ENCODE measurements at regions not wholly inside any gene's neighbourhood (a gene's known extent, or its start where the extent isn't known, plus 50 kb on each side); places are given as distances from the start of the nearest gene placed in this dataset.

DNA sequence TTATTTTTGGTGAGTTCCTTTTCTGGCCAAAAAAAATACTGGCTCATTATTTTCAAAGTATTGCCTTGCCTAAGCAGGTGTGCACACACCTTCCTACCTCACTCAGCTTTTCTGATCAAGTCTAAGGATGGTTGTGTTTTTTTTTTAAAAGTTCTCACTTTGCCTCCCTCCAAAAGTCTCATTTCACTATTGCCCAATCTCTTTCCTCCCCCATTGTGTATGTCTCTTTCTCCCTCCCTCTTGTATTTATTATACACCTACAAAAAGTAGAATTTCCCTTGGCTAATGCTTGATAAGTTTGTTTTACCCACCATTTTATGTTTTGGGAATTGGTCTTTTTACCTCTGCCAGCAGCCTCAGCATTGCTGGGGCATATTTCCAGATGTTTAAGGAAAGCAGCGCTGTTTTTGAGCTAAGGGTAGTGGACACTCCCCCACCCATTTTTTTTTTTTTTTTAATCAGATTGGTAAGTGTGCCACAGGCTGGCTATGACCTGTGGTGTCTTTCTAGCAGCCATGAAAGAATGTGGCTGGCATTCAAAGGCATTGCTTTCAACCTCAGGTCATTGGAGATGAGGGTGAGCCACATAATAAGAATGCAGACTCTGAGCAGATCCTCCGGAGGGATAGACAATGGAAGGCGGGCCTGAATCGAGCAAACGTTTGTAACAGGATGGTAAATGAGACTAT lies 668.6 kb downstream of the UTRN start:
- no peak overlapping the region for H2BK15ac ChIP-seq (ENCODE audit: low read depth, low read length)
- H3K4me1 ChIP-seq (ENCODE audit: insufficient read depth, low read length): peaks cover 4% of the 10 kb centered on the region; the same call in 1 of the 2 replicates
- H3T11ph ChIP-seq (ENCODE audit: low read length): no peak overlapping the region
- no peak overlapping the region for H2AK5ac ChIP-seq (ENCODE audit: insufficient read length, low read length)
- H3K4ac ChIP-seq (ENCODE audit: low read depth, low read length): no peak overlapping the region
- no peak overlapping the region for H3K27ac Mint-ChIP-seq
- H3K27ac ChIP-seq (ENCODE audit: insufficient read length, low read depth, low read length): no peak overlapping the region
- H2BK12ac ChIP-seq (ENCODE audit: insufficient read length, low read depth, low read length): no peak overlapping the region
- H3K18ac ChIP-seq (ENCODE audit: insufficient read length, low read depth, low read length): no peak overlapping the region
- no CpG with 5 or more reads among the region's 5 CpGs for WGBS (ENCODE audit: extremely low coverage, insufficient read length, low lambda C conversion rate)
- H3K4me2 ChIP-seq (ENCODE audit: insufficient read depth, insufficient read length, low read length): no peak overlapping the region
- no peak overlapping the region for H3K4me3 Mint-ChIP-seq
- H3K56ac ChIP-seq (ENCODE audit: insufficient read length, low read depth, low read length): no peak overlapping the region
- H3K23me2 ChIP-seq (ENCODE audit: insufficient read length, low read depth, low read length, poor library complexity, severe bottlenecking): no peaks in the 10 kb centered on the region
- no peak overlapping the region for H2BK20ac ChIP-seq (ENCODE audit: low read depth, low read length, poor library complexity, severe bottlenecking)
- H2AFZ ChIP-seq (ENCODE audit: low read length): no peak overlapping the region
- no peak overlapping the region for H4K8ac ChIP-seq (replicated peaks; ENCODE audit: insufficient read length, low read depth, low read length)
- TF ChIP-seq, protein P1, sequence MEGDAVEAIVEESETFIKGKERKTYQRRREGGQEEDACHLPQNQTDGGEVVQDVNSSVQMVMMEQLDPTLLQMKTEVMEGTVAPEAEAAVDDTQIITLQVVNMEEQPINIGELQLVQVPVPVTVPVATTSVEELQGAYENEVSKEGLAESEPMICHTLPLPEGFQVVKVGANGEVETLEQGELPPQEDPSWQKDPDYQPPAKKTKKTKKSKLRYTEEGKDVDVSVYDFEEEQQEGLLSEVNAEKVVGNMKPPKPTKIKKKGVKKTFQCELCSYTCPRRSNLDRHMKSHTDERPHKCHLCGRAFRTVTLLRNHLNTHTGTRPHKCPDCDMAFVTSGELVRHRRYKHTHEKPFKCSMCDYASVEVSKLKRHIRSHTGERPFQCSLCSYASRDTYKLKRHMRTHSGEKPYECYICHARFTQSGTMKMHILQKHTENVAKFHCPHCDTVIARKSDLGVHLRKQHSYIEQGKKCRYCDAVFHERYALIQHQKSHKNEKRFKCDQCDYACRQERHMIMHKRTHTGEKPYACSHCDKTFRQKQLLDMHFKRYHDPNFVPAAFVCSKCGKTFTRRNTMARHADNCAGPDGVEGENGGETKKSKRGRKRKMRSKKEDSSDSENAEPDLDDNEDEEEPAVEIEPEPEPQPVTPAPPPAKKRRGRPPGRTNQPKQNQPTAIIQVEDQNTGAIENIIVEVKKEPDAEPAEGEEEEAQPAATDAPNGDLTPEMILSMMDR (conservative IDR thresholded peaks at IDR 0.05): no peak
- H3K4me1 Mint-ChIP-seq: peaks cover 44 to 48% of the 10 kb centered on the region in 2 experiments
- no peaks in the 10 kb centered on the region for H3K79me1 ChIP-seq (ENCODE audit: insufficient read depth, low read depth, low read length, poor library complexity, severe bottlenecking)
- no peak overlapping the region for H3K9ac ChIP-seq (ENCODE audit: extremely low read depth, insufficient read length, low read length)
- no peaks in the 10 kb centered on the region for H4K20me1 ChIP-seq (ENCODE audit: control insufficient read depth, insufficient read depth, insufficient read length)
- no peak overlapping the region for H4K5ac ChIP-seq (ENCODE audit: insufficient read length, low read depth, low read length)
- H3K27me3 Mint-ChIP-seq (ENCODE audit: low read depth): no peaks in the 10 kb centered on the region
- H2BK5ac ChIP-seq (ENCODE audit: insufficient read length, low read length): no peak overlapping the region
- no peaks in the 10 kb centered on the region for H3K79me2 ChIP-seq (ENCODE audit: insufficient read depth, low read length)
- peaks cover 0 to 22% (median 12%) of the 10 kb centered on the region in 3 experiments; a peak in 6 of 7 replicates for H3K36me3 Mint-ChIP-seq (ENCODE audit: insufficient read depth in 1 of 3, low read depth in 3 of 3)
- no peaks in the 10 kb centered on the region for H3K9me3 ChIP-seq (ENCODE audit: control insufficient read depth, low read depth, low read length)
- H3K9me3 Mint-ChIP-seq: peaks cover 6 to 7% of the 10 kb centered on the region in 2 experiments
- no peak for DNase-seq
- H4K91ac ChIP-seq (ENCODE audit: insufficient read length, low read depth, low read length): no peak overlapping the region
- no peak overlapping the region for H2BK120ac ChIP-seq (ENCODE audit: low read depth, low read length, poor library complexity, severe bottlenecking)
- no peaks in the 10 kb centered on the region for H3K27me3 ChIP-seq (ENCODE audit: insufficient read depth, low read length)
- H3K23ac ChIP-seq (ENCODE audit: insufficient read length, low read depth, low read length): no peak overlapping the region
- no peak overlapping the region for H3K14ac ChIP-seq (ENCODE audit: insufficient read depth, low read length)

Data from H9 (cell line).